ENCODE measurements at regions not wholly inside any gene's neighbourhood (a gene's known extent, or its start where the extent isn't known, plus 50 kb on each side); places are given as distances from the start of the nearest gene placed in this dataset.

GRCh38 chr4:177123811-177124210 is 185.9 kb upstream of the NEIL3 start:
- H3K4me3 ChIP-seq (ENCODE audit: low read depth, low read length): no peak overlapping the region
- TF ChIP-seq CTCF (IDR thresholded peaks at IDR 0.05; ENCODE audit: borderline replicate concordance, insufficient read depth, low read depth, low read length): no peak

DNA sequence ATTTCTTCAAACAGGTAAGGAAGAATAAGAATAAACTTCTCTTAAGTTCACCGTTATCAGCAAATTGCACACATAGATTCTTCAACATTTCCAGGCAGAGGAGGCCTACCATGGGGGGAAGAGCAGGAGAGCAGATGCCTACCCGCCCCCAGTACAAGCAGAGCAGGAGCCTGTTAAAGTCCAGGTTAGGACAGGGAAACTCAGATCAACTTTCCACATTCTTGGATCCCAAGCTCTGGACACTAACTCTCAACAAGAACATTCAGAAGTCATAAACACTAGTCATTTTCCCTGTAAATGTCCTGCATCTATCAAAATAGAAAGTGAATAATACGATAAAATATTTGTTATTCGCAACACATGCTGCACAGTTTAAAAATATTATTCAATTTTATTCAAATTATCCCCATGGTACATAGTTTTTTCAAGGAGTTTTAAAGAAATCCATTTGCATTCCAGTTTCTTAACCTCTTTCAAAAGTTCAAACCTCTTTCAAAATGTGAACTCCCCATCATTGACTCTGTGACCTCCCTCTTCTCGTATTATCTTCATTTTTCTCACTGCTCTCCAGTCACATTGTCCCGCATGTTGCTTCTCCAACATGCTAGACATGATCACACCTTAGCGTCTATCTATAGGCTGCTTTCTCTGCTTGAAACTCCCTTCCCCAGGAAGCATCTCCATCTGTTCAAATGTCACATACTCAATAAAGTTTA is 185.2 kb upstream of the NEIL3 start:
- TF ChIP-seq CTCF (IDR thresholded peaks at IDR 0.05; ENCODE audit: borderline replicate concordance, insufficient read depth, low read depth, low read length): no peak
- H3K4me3 ChIP-seq (ENCODE audit: low read depth, low read length): no peak overlapping the region

DNA sequence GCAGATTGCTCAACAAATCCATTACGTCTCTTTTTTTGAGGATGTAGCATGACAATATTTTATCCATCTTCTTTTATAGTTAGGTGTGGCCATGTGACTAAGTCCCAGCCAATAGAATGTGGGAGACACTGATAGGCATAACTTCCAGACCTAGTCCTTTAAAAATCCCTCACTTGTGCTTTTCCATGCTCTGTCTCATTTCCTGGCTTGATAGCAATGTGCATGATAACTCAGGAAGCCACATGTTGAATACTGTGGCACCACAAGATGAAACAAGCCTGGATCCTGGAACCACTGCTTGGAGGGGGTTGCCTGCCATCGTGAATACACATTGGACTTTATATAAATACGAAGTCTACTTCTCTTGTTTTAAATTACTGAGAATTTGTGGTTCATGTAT is 184.0 kb upstream of the NEIL3 start:
- no peak for TF ChIP-seq CTCF (IDR thresholded peaks at IDR 0.05; ENCODE audit: borderline replicate concordance, insufficient read depth, low read depth, low read length)
- no peak overlapping the region for H3K4me3 ChIP-seq (ENCODE audit: low read depth, low read length)

GRCh38 chr4:177127658-177128057 is 182.0 kb upstream of the NEIL3 start:
- H3K4me3 ChIP-seq (ENCODE audit: low read depth, low read length): no peak overlapping the region
- TF ChIP-seq CTCF (IDR thresholded peaks at IDR 0.05; ENCODE audit: borderline replicate concordance, insufficient read depth, low read depth, low read length): no peak

- no peak for TF ChIP-seq CTCF (IDR thresholded peaks at IDR 0.05; ENCODE audit: borderline replicate concordance, insufficient read depth, low read depth, low read length)
- no peak overlapping the region for H3K4me3 ChIP-seq (ENCODE audit: low read depth, low read length)
Observed at GRCh38 chr4:177128306-177128705, 181.4 kb upstream of the NEIL3 start.

- no peak for TF ChIP-seq CTCF (IDR thresholded peaks at IDR 0.05; ENCODE audit: borderline replicate concordance, insufficient read depth, low read depth, low read length)
- no peak overlapping the region for H3K4me3 ChIP-seq (ENCODE audit: low read depth, low read length)
Observed at GRCh38 chr4:177131736-177132135, 177.9 kb upstream of the NEIL3 start.

DNA sequence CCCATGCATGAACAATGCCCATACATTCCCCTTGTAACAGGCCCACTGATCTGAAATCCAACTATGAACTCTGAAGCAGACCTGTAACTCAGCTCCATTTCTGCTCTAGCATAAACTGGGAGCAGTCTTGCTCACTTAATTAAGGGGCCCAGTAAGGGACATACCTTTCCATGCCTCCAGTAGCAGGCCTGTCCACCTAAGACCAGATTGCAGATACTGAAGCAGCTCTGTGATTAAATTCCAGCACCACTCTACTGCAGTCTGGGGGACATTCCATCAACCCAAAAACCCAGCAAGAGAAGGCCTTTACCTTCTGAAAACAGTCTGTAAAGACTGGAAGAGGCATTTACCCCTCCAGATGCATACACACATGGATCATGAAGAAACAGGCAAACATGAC is 162.0 kb upstream of the NEIL3 start:
- no peak overlapping the region for H3K4me3 ChIP-seq (ENCODE audit: low read depth, low read length)
- no peak for TF ChIP-seq CTCF (IDR thresholded peaks at IDR 0.05; ENCODE audit: borderline replicate concordance, insufficient read depth, low read depth, low read length)

All from GM12875 (cell line).